GM12892 (cell line): ENCODE measurements at regions not wholly inside any gene's neighbourhood (a gene's known extent, or its start where the extent isn't known, plus 50 kb on each side); places are given as distances from the start of the nearest gene placed in this dataset.

Source experiments
- POLR2AphosphoS5 ChIP-seq: IDR thresholded peaks from 2 replicates; pipeline ENCODE4 v1.6.1; 2011; ENCODE audit warnings: low read depth, low read length, control low read depth
- TAF1 ChIP-seq: IDR thresholded peaks from 2 replicates; pipeline ENCODE4 v1.6.1; 2011; ENCODE audit warnings: low read depth, mild to moderate bottlenecking, control low read depth, low read length, borderline replicate concordance

DNA sequence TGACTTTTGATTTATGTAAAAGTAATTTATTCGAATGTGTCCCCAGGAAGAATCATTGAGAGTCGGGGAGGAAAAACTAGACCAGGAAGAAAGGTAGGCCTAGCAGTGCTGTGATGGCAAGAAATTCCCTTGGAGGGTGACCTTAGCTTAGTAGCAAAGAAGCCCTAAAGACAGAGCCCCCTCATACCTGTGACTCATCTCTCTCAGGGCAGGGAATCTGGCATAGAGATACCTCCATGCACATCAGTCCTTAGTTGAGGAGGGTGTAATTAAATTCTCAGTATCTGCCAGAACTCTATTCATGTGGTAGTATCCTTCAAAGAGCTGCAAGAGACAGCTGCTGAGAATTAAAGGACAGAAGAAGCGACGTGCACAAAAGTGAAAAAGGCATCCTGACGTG lies 360.3 kb downstream of the FBXO15 start:
- TF ChIP-seq TAF1 (no peak), POLR2AphosphoS5 (no peak)
